ENCODE measurements at regions not wholly inside any gene's neighbourhood (a gene's known extent, or its start where the extent isn't known, plus 50 kb on each side); places are given as distances from the start of the nearest gene placed in this dataset.
"Not testable (repeated sequence)": the region's sequence is repeated elsewhere in the genome, so short reads cannot be mapped to it uniquely, and the experiment has no call there.

DNA sequence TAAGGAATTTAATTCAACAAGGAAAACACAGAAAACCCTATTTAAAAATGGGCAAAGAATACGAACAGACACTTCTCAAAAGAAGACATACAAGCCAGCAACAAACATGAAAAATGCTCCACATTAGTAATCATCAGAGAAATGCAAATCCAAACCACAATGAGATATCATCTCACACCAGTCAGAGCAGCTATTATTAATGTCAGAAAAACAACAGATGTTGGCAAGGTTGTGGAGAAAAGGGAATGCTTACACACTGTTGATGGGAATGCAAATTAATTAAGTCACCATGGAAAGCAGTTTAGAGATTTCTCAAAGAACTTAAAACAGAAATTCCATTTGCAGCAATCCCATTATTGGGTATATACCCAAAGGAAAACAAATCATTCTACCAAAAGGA, 55.2 kb downstream of the GCC1 start:
- DNase-seq (ENCODE audit: low spot score): no peak

DNA sequence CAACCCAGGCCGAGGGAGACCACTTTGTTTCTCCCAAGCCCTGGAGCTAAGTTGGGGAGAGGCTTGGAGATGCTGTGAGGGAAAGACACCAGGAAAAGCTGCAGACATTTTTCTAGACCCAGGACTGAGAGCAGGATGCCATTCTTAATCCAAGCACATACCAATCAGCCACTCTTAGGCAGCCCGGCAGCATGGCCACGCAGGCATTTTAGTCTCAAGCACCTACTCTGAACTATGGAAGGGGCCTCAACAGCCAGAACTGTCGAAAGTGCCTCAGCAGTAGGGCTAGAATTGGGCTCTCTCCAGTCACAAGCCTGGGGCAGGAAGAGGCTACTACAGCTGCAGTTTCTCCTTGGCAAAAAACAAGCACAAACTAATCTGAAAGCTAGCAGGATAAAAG, 57.8 kb downstream of the GCC1 start:
- DNase-seq (ENCODE audit: low spot score): no peak

DNA sequence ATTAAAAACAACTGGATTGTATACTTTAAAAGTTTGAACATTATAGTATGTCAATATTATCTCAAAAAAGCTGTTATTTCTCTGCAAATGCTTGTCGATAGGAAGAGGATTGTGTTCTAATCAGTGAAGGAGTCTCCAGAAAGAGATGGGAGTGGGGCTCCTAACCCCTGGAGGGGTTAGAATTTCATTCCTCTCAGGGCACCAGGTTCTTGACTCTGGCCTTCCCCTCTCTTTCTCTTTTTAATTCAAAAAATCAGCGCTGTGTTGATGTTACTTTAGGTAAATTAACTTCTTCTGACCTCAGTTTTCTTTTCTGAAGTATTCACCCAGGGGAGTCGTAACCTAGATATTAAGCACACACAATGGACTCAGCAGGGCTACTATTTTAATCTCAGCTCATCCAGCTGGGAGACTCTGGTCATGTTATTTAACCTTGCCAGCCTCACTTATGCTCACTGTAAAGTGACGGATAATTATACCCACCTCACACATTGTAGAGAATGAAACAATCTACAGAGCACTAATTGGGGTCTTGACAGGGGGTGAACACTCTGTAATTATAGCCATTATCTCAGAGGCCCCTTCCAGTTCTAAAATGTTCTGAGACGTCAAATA, 59.4 kb downstream of the GCC1 start:
- no peak for DNase-seq (ENCODE audit: low spot score)

GRCh38 chr7:127516320-127516719, 69.1 kb downstream of the GCC1 start:
- DNase-seq (ENCODE audit: low spot score): no peak

GRCh38 chr7:127514499-127514898, 70.9 kb downstream of the GCC1 start:
- DNase-seq (ENCODE audit: low spot score): peak; percentile 23

GRCh38 chr7:127513311-127513710, 72.1 kb downstream of the GCC1 start:
- no peak for DNase-seq (ENCODE audit: low spot score)

GRCh38 chr7:127512663-127513062, 72.7 kb downstream of the GCC1 start:
- DNase-seq (ENCODE audit: low spot score): no peak

- no peak for DNase-seq (ENCODE audit: low spot score)
Measured at GRCh38 chr7:127504715-127505114, 80.7 kb downstream of the GCC1 start.

DNA sequence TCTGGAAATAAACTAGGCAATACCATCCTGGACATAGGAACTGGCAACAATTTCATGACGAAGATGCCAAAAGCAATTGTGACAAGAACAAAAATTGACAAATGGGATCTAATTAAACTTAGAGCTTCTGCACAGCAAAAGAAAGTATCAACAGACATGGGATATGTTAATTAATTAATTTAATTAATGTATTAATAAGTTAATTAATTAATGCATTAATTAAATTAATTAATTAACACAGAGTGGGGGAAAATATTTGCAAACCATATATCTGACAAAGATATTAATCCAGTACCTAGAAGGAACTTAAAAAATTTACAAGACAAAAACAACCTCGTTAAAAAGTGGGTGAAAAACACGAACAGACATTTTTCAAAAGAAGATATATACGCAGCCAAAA, 83.6 kb downstream of the GCC1 start:
- no peak for DNase-seq (ENCODE audit: low spot score)

DNA sequence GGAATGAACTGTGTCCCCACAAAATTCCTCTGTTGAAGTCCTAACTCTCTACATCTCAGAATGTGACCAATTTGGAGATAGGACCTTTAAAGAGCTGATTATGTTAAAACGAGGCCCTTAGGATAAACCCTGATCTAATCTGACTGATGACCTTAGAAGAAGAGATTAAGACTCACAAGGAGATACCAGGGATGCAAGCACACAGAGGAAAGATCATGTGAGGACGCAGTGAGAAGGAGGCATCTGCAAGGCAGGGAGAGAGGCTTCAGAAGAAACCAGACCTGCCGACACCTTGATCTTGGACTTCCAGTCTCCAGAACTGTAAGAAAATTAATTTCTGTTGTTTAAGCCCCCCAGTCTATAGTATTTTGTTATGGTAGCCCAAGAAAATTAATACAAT, 94.9 kb upstream of the ZNF800 start:
- no peak for DNase-seq (ENCODE audit: low spot score)

- DNase-seq (ENCODE audit: low spot score): no peak
Measured at GRCh38 chr7:127486654-127487053, 94.1 kb upstream of the ZNF800 start.

DNA sequence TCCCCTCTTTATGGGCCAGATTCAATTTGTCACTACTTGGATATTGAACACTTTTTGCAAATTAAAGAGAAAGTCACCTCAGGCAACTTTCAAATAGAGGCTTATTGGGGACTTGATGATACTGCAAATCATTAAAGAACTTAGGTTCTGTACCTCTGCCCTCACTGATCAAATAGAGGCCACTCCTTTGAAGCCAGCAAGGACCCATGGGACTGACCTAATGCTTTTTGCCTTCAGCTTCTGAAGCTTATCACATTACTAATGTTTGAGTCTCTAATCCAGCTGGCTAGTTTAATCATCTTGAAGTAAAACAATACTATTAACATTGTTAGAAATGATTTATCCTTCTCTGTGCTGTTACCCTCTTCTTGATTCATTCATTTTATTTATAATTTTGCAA, 93.0 kb upstream of the ZNF800 start:
- DNase-seq (ENCODE audit: low spot score): no peak

GRCh38 chr7:127484954-127485353, 92.4 kb upstream of the ZNF800 start:
- DNase-seq (ENCODE audit: low spot score): no peak

DNA sequence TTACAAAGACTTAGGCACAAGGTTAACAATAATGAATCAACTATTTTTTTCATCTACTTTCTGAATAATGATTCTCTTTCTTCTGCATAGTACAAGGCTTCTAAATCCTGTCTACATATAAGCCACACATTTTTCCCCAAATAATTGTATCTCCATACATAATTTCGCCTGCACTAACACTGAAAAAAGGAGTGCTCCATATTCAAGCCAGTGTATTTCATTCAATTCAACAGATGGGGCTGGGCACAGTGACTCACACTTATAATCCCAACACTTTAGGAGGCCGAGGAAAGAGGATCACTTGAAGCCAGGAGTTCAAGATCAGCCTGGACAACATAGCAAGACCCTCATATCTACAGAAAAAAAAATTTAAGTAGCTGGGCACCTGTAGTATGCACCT, 86.0 kb upstream of the ZNF800 start:
- no peak for DNase-seq (ENCODE audit: low spot score)

DNA sequence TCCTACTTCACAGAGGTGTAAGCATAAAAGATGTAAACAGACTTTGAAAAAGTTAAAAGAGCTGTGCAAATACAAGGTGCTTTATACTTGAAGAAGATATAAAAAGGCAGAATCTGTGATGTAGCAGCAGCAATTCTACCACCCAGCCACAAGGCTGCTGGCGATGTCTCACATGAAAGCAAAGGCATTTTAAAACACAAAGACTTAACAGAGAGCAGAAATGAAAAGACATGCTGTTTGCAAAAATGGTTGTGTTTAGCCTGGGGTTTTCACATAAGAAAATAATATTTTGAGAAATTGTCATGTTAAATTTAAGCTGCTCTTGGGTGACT, 85.5 kb upstream of the ZNF800 start:
- DNase-seq (ENCODE audit: low spot score): no peak

DNA sequence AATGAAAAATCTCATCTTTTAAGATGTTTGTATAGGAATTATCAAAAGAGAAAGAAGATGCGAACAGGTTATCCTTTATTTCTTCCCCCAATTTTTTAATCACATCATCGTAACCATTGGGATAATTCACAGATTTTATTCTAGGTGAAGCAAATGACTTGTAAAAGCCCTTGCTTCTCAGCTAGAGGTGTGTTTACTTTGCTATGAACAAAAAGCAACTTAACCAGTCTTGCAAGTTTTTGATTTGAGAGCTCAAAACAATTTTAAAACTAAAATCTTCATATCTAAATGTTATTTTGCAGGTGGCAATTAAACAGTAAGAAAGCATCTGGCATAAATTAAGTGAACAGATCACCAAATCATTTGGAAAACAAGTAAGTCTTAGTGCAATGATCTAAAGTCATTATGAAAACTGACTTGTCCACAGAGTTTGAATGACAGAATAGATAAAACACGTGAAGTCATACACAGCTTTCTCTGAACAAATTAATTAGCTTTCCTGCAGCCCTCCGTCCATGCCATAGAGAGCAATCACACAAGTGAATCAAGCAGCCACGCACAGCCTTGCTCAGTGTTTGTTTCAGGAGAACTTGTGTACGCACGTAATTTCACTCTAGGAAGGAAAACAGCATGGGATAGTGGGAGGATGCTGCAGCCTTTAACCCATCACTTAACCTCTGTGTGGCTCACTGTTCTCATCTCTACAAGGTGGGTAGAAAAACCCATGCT, 85.0 kb upstream of the ZNF800 start:
- DNase-seq (ENCODE audit: low spot score): no peak

DNA sequence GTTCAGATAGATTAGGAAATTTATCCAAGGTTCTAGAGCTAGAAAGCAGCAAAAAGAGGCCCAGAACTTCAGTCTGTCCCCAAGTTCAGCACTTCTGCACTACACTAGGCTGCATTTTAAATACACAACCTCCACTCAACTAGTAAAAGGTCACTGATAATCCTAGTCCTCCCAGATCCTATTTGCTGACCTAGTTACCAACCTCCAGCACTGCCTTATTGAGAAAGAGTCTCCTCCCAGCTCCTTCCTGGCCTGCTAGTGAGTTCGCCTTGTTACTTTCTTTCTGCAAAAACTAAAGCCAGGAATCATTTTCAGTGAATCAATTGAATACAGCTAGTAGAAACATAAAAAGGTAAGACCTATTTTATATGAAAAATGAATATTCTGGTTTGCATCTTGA, 84.1 kb upstream of the ZNF800 start:
- no peak for DNase-seq (ENCODE audit: low spot score)

- no peak for DNase-seq (ENCODE audit: low spot score)
Measured at GRCh38 chr7:127474457-127474856, 81.9 kb upstream of the ZNF800 start.

- DNase-seq (ENCODE audit: low spot score): no peak
Measured at GRCh38 chr7:127473409-127473808, 80.9 kb upstream of the ZNF800 start.

DNA sequence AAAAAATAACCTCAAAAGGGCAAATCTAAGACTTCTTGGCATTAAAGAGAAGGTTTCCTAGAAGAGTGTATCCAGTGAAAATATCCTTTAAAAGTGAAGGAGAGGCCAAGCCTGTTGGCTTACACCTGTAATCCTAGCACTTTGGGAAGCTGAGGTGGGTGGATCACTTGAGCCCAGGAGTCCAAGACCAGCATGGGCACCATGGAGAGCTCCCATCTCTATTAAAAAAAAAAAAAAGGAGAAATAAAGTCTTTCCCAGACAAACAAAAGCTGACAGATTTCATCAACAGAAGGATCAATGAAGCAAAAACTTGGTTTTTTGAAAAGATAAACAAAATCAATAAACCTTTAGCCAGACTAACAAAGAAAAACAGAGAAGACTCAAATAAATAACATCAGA, 67.6 kb upstream of the ZNF800 start:
- DNase-seq (ENCODE audit: low spot score): no peak

DNA sequence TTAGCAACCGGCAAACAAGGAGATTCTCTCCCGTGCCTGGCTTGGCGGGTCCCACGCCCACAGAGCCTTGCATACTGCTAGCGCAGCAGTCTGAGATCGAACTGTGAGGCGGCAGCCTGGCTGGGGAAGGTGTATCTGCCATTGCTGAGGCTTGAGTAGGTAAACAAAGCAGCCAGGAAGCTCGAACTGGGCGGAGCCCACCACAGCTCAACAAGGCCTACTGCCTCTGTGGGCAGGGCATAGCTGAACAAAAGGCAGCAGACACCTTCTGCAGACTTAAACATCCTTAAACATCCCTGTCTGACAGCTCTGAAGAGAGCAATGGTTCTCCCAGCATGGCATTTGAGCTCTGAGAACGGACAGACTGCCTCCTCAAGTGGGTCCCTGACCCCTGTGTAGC, 58.8 kb upstream of the ZNF800 start:
- DNase-seq (ENCODE audit: low spot score): not testable (repeated sequence)

DNA sequence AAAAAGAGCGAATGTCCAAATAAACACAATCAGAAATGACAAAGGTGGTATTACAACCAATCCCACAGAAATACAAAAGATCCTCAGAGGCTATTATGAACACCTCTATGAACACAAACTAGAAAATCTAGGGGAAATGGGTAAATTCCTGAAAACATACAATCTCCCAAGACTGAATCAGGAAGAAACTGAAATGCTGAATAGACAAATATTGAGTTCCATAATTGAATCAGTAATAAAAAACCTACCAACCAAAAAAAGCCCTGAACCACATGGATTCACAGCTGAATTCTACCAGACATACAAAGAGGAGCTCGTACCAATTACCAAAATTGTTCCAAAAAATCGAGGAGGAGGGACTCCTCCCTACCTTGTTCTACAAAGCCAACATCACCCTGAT, 56.1 kb upstream of the ZNF800 start:
- no peak for DNase-seq (ENCODE audit: low spot score)

GRCh38 chr7:127447326-127447945, 54.9 kb upstream of the ZNF800 start:
- no peak for DNase-seq (ENCODE audit: low spot score)

DNA sequence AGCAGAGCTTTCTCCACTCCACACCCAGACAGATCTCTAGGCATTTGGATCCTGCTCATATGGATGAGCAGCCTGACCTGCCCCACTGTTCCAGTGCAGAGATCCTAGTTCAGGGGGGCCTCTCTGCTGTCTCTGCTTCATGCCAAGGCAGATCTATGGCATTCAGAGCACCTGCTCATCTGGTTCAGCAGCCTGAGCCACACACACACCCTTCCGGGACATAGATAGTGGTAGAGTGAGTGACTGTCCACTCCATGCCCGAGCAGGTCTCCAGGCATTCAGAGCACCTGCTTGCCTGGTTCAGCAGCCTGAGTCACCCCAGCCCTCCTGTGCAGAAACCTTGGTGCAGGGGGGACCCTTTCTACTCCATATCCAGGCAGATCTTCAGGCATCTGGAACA, 54.3 kb upstream of the ZNF800 start:
- DNase-seq (ENCODE audit: low spot score): no peak
